HCT116 (cell line): ENCODE measurements at regions not wholly inside any gene's neighbourhood (a gene's known extent, or its start where the extent isn't known, plus 50 kb on each side); places are given as distances from the start of the nearest gene placed in this dataset.

Experiments used
- ATAC-seq: fragments of 200-7000 bp; cut with Tn5 transposase; 2 replicates; pipeline ENCODE4 v1.9.1; 2020; ENCODE audit warnings: mild to moderate bottlenecking, moderate library complexity
- BruUV-seq: library from RNA; stranded (reverse); fragments of 400-500 nt; replicated peaks from 2 replicates; lab custom pipeline; 2021; lab: Mats Ljungman, UMichigan
- CTCF ChIA-PET: fragments of 300-600 bp; sonication (Branson Sonifier 250); formaldehyde crosslinking; loops from one replicate; lab custom pipeline; 2021; ENCODE audit warnings: antibody characterized with exemption; lab: Charles Lee
- POLR2A ChIA-PET: fragments of 300-600, 350-600 bp; sonication (Branson Sonifier 250); formaldehyde crosslinking; loops from one replicate; lab custom pipeline; 2021; ENCODE audit warnings: antibody characterized with exemption; lab: Charles Lee
- RAD21 ChIA-PET, 2 experiments: fragments of 300-600 bp; sonication (Branson Sonifier 250); formaldehyde crosslinking; loops; one replicate each; lab custom pipeline; 2023; ENCODE audit warnings: low total read pairs in 2 of 2; ENCODE audit not compliant: uncharacterized antibody in 2 of 2, unreplicated experiment in 2 of 2, low non-redundant PET in 1 of 2; lab: Charles Lee
- DNase-seq: peaks from one replicate; pipeline ENCODE4 v3.0.0-alpha.2; 2010; ENCODE audit warnings: low read depth, low spot score
- H2AFZ ChIP-seq: fragments of 200-600 bp; shearing (Covaris generic), sonication (generic); 2 replicates; pipeline ENCODE4 v1.6.1; 2017; ENCODE audit warnings: low read depth, mixed run types, mixed read lengths, antibody characterized with exemption, low read length; ENCODE audit not compliant: poor library complexity, severe bottlenecking
- H3K27ac ChIP-seq: 2 replicates; pipeline ENCODE4 v1.5.1; 2012; ENCODE audit warnings: low read depth, low read length
- H3K27me3 ChIP-seq: fragments of 200-600 bp; sonication (generic); 2 replicates; pipeline ENCODE4 v1.6.1; 2016; ENCODE audit warnings: mixed run types, low read length, mixed read lengths; ENCODE audit not compliant: insufficient read depth
- H3K36me3 ChIP-seq, 2 experiments: fragments of 200-500 bp in 1 of 2; fragments of 200-600 bp in 1 of 2; sonication (Bioruptor generic) in 1 of 2; sonication (generic) in 1 of 2; 2 replicates each; pipeline versions ENCODE4 v1.5.1 to v1.6.1; 2014 to 2016; ENCODE audit warnings: low read length in 2 of 2, inconsistent platforms in 1 of 2, mixed read lengths in 1 of 2, mixed run types in 1 of 2; ENCODE audit not compliant: insufficient read depth in 2 of 2, control insufficient read depth in 1 of 2
- H3K4me1 ChIP-seq, 2 experiments: fragments of 200-600 bp in 1 of 2; sonication (generic) in 1 of 2; 2 replicates each; pipeline versions ENCODE4 v1.5.1 to v1.6.1; 2012 to 2017; ENCODE audit warnings: low read length in 2 of 2, inconsistent platforms in 1 of 2, mild to moderate bottlenecking in 1 of 2, mixed read lengths in 1 of 2, mixed run types in 1 of 2, moderate library complexity in 1 of 2; ENCODE audit not compliant: insufficient read depth in 2 of 2, control insufficient read depth in 1 of 2
- H3K4me2 ChIP-seq: fragments of 200-600 bp; sonication (generic); 2 replicates; pipeline ENCODE4 v1.6.1; 2017; ENCODE audit warnings: mixed run types, low read length, mixed read lengths
- H3K4me3 ChIP-seq, 2 experiments: fragments of 200-600 bp in 1 of 2; sonication (generic) in 1 of 2; replicated peaks in 1 of 2; 2 replicates each; pipeline ENCODE4 v1.5.1; 2011 to 2016; ENCODE audit warnings: low read length in 2 of 2, control low read depth in 1 of 2, low read depth in 1 of 2, mild to moderate bottlenecking in 1 of 2, mixed read lengths in 1 of 2, mixed run types in 1 of 2
- H3K79me2 ChIP-seq: fragments of 200-600 bp; sonication (generic); 2 replicates; pipeline ENCODE4 v1.6.1; 2017; ENCODE audit warnings: mild to moderate bottlenecking, mixed run types, low read length, moderate library complexity, mixed read lengths; ENCODE audit not compliant: insufficient read depth
- H3K9ac ChIP-seq: fragments of 200-600 bp; sonication (generic); 2 replicates; pipeline ENCODE4 v1.6.1; 2016; ENCODE audit warnings: low read length, mixed read lengths
- H3K9me2 ChIP-seq: fragments of 200-600 bp; sonication (generic), shearing (Covaris generic); 2 replicates; pipeline ENCODE4 v1.6.1; 2017; ENCODE audit warnings: mixed run types, mild to moderate bottlenecking, moderate library complexity; ENCODE audit not compliant: insufficient read depth
- H3K9me3 ChIP-seq, 2 experiments: fragments of 200-500 bp in 1 of 2; fragments of 200-600 bp in 1 of 2; sonication (Bioruptor generic) in 1 of 2; sonication (generic) in 1 of 2; 2 replicates each; pipeline ENCODE4 v1.6.1; 2014 to 2017; ENCODE audit warnings: low read length in 2 of 2, mixed read lengths in 2 of 2, inconsistent platforms in 1 of 2, low read depth in 1 of 2, mild to moderate bottlenecking in 1 of 2, mixed run types in 1 of 2, moderate library complexity in 1 of 2; ENCODE audit not compliant: control insufficient read depth in 1 of 2, insufficient read depth in 1 of 2
- H4K20me1 ChIP-seq: fragments of 200-600 bp; sonication (generic), shearing (Covaris generic); 2 replicates; pipeline ENCODE4 v1.6.1; 2017; ENCODE audit warnings: mixed run types, mild to moderate bottlenecking, moderate library complexity; ENCODE audit not compliant: insufficient read depth
- SP1 ChIP-seq: IDR thresholded peaks from 2 replicates; pipeline ENCODE4 v1.6.1; 2012; ENCODE audit warnings: low read depth
- ZFX ChIP-seq: fragments of 450-650 bp; IDR thresholded peaks from 2 replicates; pipeline ENCODE4 v1.6.1; 2017
- ZNF274 ChIP-seq: fragments of 200-500 bp; sonication (Bioruptor generic); IDR thresholded peaks from 2 replicates; pipeline ENCODE4 v1.6.1; 2014; ENCODE audit warnings: mild to moderate bottlenecking, low read depth, low read length, inconsistent platforms
- intact Hi-C: fragments of 100-400 bp; cut with micrococcal nuclease; formaldehyde crosslinking; loops from 2 replicates; pipeline ENCODE4 v1.10.0; 2022

- ChIA-PET POLR2A (no interaction called here), CTCF (no interaction called here)
Measured at GRCh38 chr10:4013651-4014121, 228.7 kb upstream of the KLF6 start.

GRCh38 chr10:4012848-4013247, 227.8 kb upstream of the KLF6 start:
- Histone ChIP-seq H2AFZ (no peak overlapping the region), H3K79me2 (no peaks in the 10 kb centered on the region), H3K9me3 (no peaks in the 10 kb centered on the region), H3K27ac (no peak overlapping the region), H3K4me2 (no peak overlapping the region), H3K4me1 (no peaks in the 10 kb centered on the region), H3K36me3 (no peaks in the 10 kb centered on the region), H3K9me2 (no peaks in the 10 kb centered on the region), H4K20me1 (no peaks in the 10 kb centered on the region), H3K9ac (no peak overlapping the region), H3K27me3 (no peaks in the 10 kb centered on the region), H3K4me3 (no peak overlapping the region)
- no TSS peak for BruUV-seq
- RAD21 ChIA-PET, result no interaction called here
- intact Hi-C loops, result no loop called here
- POLR2A ChIA-PET, result no interaction called here
- CTCF ChIA-PET, result no interaction called here
- DNase-seq (no peak), ATAC-seq (no peak)
- TF ChIP-seq ZFX (no peak), ZNF274 (no peak)

More at GRCh38 chr10:4013651-4014121, 228.7 kb upstream of the KLF6 start:
- DNase-seq (no peak), ATAC-seq (no peak)
- Histone ChIP-seq H4K20me1 (no peaks in the 10 kb centered on the region), H3K9ac (no peak overlapping the region), H3K4me3 (no peak overlapping the region), H3K9me3 (no peaks in the 10 kb centered on the region), H3K27ac (no peak overlapping the region), H3K36me3 (no peaks in the 10 kb centered on the region), H3K4me2 (no peak overlapping the region), H3K79me2 (no peaks in the 10 kb centered on the region), H3K9me2 (no peaks in the 10 kb centered on the region), H3K27me3 (no peaks in the 10 kb centered on the region), H3K4me1 (no peaks in the 10 kb centered on the region), H2AFZ (no peak overlapping the region)
- no TSS peak for BruUV-seq
- no peak for TF ChIP-seq SP1
- intact Hi-C loops, result no loop called here
- RAD21 ChIA-PET, result no interaction called here
